ENCODE measurements at regions not wholly inside any gene's neighbourhood (a gene's known extent, or its start where the extent isn't known, plus 50 kb on each side); places are given as distances from the start of the nearest gene placed in this dataset.

DNA sequence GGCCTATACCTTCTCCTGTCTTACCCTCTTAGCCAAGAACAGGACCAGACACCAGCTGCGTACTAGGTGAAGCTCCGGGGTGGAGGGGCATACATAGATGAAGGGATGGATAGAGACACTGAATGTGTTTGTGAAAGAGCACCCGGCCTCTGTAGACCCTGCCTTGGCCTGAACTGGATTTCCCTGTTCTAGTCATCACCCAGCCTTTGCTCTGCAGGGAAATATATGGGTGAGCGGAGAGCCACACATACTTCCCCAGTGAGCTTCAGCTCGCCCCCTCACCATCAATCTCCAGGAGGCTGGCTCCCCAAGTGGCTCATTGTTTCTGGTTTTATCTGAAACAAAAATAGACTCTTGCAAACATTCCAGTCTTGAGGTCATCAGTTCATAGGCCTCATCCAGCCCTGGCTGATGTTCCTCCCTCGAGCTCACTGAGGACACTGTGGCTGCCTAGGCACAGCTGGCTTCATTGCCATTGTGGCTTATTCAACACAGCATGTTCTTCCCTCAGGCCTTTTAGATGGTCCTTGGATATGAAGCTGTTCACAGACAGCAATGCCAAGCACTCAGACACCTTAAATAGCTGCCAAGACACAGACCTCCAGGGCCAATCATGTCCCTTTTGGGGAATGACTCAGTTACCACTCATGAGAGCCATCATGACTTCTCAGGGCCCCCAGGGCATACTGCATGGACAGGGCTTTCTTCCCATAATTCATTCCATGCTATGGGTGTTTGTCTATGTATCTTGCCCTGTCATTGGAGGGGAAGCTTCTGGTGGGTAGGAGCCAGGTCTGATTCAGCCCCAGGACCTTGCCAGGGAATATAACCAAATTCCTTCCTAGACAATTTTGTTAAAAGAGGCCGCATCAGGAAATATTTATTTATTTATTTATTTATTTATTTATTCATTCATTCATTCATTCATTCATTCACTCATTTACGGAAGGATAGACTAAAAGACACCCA, 82.4 kb downstream of the TTC32 start:
- DNase-seq: no peak
- H3K9me3 ChIP-seq: no peaks in the 10 kb centered on the region
- TF ChIP-seq POLR2A (IDR thresholded peaks at IDR 0.05) (no peak), CTCF (IDR thresholded peaks at IDR 0.05) (no peak)
- no peak overlapping the region for H3K27ac ChIP-seq
- intact Hi-C loops (cut with DNase I): no loop called here
- H3K36me3 ChIP-seq: no peaks in the 10 kb centered on the region
- H3K4me3 ChIP-seq (replicated peaks in 1 of 3): no peak overlapping the region
- 85 to 89% methylated on average over 8 of the region's 8 CpGs for WGBS, 2 donors
- H3K27me3 ChIP-seq: no peaks in the 10 kb centered on the region
- no peaks in the 10 kb centered on the region for H3K4me1 ChIP-seq

GRCh38 chr2:19818543-19818942, 83.2 kb downstream of the TTC32 start:
- Histone ChIP-seq H3K4me3 (replicated peaks in 1 of 3) (no peak overlapping the region), H3K4me1 (no peaks in the 10 kb centered on the region), H3K27ac (no peak overlapping the region), H3K36me3 (no peaks in the 10 kb centered on the region), H3K9me3 (no peaks in the 10 kb centered on the region), H3K27me3 (no peaks in the 10 kb centered on the region)
- DNase-seq: no peak
- intact Hi-C loops (cut with DNase I): no loop called here
- TF ChIP-seq CTCF (IDR thresholded peaks at IDR 0.05): no peak
- no peak for TF ChIP-seq POLR2A (IDR thresholded peaks at IDR 0.05)
- WGBS, 2 donors: 71 to 74% methylated on average over 3 of the region's 3 CpGs

DNA sequence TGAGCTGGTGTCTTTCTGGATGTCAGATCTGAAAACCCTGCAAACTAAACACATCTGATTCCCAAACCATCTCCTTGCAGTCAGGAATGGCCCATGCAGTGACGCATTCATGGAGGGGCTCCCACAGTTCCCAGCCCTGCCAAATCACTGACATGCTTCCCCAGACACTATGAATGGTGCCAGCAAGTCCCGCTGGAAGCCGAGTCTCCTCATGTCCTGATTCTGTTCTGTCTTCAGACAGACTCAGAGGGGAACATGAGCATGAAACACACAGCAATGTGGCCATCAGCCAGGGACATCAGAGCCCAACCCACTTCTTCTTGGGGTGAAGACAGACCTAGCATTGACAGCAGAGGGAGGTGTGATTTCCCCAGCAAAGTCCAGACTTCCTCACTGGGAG, 83.7 kb downstream of the TTC32 start:
- WGBS, 2 donors: 85 to 92% methylated on average over 2 to 3 of the region's 3 CpGs
- Histone ChIP-seq H3K9me3 (no peaks in the 10 kb centered on the region), H3K4me1 (no peaks in the 10 kb centered on the region), H3K27ac (no peak overlapping the region), H3K27me3 (no peaks in the 10 kb centered on the region), H3K36me3 (no peaks in the 10 kb centered on the region), H3K4me3 (replicated peaks in 1 of 3) (no peak overlapping the region)
- TF ChIP-seq CTCF (IDR thresholded peaks at IDR 0.05) (no peak), POLR2A (IDR thresholded peaks at IDR 0.05) (no peak)
- no peak for DNase-seq
- intact Hi-C loops (cut with DNase I): no loop called here

- intact Hi-C loops (cut with DNase I): no loop called here
- Histone ChIP-seq H3K36me3 (no peaks in the 10 kb centered on the region), H3K4me3 (replicated peaks in 1 of 3) (no peak overlapping the region), H3K27ac (no peak overlapping the region), H3K4me1 (no peaks in the 10 kb centered on the region), H3K9me3 (no peaks in the 10 kb centered on the region), H3K27me3 (no peaks in the 10 kb centered on the region)
- DNase-seq: no peak
- 21 to 34% methylated on average over 1 of the region's 1 CpG for WGBS, 2 donors
- TF ChIP-seq CTCF (IDR thresholded peaks at IDR 0.05) (no peak), POLR2A (IDR thresholded peaks at IDR 0.05) (no peak)
Observed at GRCh38 chr2:19815746-19816145, 86.0 kb downstream of the TTC32 start.

GRCh38 chr2:19812166-19812565, 89.6 kb downstream of the TTC32 start:
- no peak for DNase-seq
- no peaks in the 10 kb centered on the region for H3K27me3 ChIP-seq
- no peak overlapping the region for H3K27ac ChIP-seq
- WGBS, 2 donors: 56 to 73% methylated on average over 5 of the region's 5 CpGs
- no peak for TF ChIP-seq POLR2A (IDR thresholded peaks at IDR 0.05)
- no peak for TF ChIP-seq CTCF (IDR thresholded peaks at IDR 0.05)
- H3K4me1 ChIP-seq: no peaks in the 10 kb centered on the region
- no peak overlapping the region for H3K4me3 ChIP-seq (replicated peaks in 1 of 3)
- intact Hi-C loops (cut with DNase I): no loop called here
- no peaks in the 10 kb centered on the region for H3K9me3 ChIP-seq
- no peaks in the 10 kb centered on the region for H3K36me3 ChIP-seq
